Left ventricle myocardium inferior (tissue), 1 donor: ENCODE measurements at regions not wholly inside any gene's neighbourhood (a gene's known extent, or its start where the extent isn't known, plus 50 kb on each side); places are given as distances from the start of the nearest gene placed in this dataset.

Source experiments
- DNase-seq: peaks from one replicate; pipeline ENCODE4 v3.0.0-alpha.2; 2020
- H3K27ac ChIP-seq: fragments of 200-600 bp; replicated peaks from 2 replicates; pipeline ENCODE4 v1.8.0; 2021
- H3K27me3 ChIP-seq: fragments of 200-600 bp; 2 replicates; pipeline ENCODE4 v1.8.0; 2021; ENCODE audit warnings: low read depth
- H3K36me3 ChIP-seq: fragments of 200-600 bp; 2 replicates; pipeline ENCODE4 v1.8.0; 2021
- H3K4me1 ChIP-seq: fragments of 200-600 bp; 2 replicates; pipeline ENCODE4 v1.8.0; 2021
- H3K4me3 ChIP-seq: fragments of 200-600 bp; 2 replicates; pipeline ENCODE4 v1.8.0; 2021; ENCODE audit warnings: mild to moderate bottlenecking, moderate library complexity
- H3K9me3 ChIP-seq: fragments of 200-600 bp; replicated peaks from 2 replicates; pipeline ENCODE4 v1.8.0; 2021
- intact Hi-C: fragments of 100-400 bp; cut with micrococcal nuclease; formaldehyde crosslinking; loops from one replicate; pipeline ENCODE4 v1.11.0; 2022
- TF ChIP-seq, protein P1 (sequence below): fragments of 200-600 bp; IDR thresholded peaks from 2 replicates; pipeline ENCODE4 v1.8.0; 2021; ENCODE audit warnings: antibody characterized with exemption, mild to moderate bottlenecking, borderline replicate concordance
- donor health status: DM: no; HTN: yes; CAD: no; lungs with severe emphysema.

DNA sequence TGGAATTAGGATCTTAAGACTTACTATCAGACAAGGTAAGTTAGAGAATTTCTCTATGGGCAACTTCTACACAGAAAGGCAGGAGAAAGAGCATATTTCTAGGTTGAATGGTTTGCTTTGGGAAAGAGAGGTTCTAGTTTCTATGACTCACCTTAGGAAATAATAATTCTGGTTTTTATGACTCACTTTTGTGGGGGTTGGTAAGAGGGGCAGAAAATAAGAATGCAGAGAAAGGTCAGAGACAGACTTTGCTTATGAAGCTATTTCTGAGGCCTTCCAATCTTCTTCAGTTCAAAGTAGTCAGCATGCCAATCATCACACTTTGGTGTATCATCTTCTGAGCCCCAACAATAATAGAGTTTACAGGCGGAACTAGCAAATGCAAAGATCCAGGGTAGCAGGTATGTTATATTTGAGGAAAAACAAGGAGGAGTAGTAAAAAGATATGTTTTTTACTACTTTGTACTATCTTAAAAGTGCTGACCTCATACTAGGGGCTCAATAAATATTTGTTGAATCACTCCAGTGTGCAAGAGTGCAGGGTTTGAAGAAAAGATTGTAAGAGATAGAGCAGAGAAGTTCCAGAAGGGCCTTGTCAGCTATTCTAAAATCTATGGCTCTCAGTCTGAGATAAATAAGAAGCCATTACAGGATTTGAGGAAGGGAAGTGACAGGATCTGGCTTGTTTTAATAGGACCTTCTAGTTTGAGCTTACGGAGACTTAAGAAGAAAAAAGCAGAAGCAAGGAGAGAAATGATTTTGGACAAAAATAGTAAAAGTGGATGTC lies 56.7 kb upstream of the LRFN5 start:
- no peak for DNase-seq
- no peaks in the 10 kb centered on the region for H3K4me1 ChIP-seq
- no peaks in the 10 kb centered on the region for H3K36me3 ChIP-seq
- H3K27ac ChIP-seq = no peak overlapping the region
- no peaks in the 10 kb centered on the region for H3K9me3 ChIP-seq
- intact Hi-C loops = no loop called here
- H3K4me3 ChIP-seq = no peak overlapping the region
- TF ChIP-seq, protein P1, sequence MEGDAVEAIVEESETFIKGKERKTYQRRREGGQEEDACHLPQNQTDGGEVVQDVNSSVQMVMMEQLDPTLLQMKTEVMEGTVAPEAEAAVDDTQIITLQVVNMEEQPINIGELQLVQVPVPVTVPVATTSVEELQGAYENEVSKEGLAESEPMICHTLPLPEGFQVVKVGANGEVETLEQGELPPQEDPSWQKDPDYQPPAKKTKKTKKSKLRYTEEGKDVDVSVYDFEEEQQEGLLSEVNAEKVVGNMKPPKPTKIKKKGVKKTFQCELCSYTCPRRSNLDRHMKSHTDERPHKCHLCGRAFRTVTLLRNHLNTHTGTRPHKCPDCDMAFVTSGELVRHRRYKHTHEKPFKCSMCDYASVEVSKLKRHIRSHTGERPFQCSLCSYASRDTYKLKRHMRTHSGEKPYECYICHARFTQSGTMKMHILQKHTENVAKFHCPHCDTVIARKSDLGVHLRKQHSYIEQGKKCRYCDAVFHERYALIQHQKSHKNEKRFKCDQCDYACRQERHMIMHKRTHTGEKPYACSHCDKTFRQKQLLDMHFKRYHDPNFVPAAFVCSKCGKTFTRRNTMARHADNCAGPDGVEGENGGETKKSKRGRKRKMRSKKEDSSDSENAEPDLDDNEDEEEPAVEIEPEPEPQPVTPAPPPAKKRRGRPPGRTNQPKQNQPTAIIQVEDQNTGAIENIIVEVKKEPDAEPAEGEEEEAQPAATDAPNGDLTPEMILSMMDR = no peak
- H3K27me3 ChIP-seq = no peaks in the 10 kb centered on the region

DNA sequence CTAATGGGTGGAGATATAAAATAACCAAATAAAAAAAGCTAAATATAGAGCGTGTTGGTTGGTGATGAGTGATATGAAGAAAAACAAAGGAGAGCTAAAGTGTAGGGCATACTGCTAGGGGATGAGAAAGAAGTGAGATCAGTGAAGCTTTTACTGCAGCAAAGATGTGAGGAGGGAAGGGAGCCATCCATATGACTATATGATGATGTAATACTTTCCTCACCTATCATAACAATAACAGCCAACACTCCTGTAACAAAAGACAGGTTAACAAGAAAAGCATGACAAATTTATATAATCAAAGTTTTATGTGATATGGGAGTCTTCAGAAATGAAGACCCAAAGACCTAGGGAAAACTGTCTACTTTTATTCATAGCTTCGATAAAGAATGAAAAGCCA lies 57.4 kb upstream of the LRFN5 start:
- Histone ChIP-seq H3K9me3 (no peaks in the 10 kb centered on the region), H3K4me1 (no peaks in the 10 kb centered on the region), H3K27me3 (no peaks in the 10 kb centered on the region), H3K36me3 (no peaks in the 10 kb centered on the region), H3K27ac (no peak overlapping the region), H3K4me3 (no peak overlapping the region)
- intact Hi-C loops = no loop called here
- TF ChIP-seq, protein P1 = no peak
- DNase-seq = no peak

DNA sequence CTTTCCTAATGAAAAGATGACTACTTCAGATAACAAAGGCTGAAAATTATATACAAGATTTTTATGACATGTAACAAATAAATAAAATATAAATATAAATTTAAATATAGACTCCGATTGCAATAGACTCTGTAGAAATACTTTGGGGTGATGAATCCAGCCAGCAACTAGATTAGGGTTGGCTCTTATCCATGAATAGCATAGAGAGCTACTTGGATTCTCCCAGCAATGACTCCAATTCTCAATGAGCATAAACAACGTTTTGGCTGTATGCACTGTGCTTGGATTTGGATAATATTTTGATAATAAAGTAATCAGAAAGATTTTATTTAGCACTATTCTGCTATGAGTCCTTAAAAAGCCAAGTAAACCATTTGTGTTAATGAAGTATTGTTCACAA lies 58.0 kb upstream of the LRFN5 start:
- Histone ChIP-seq H3K4me3 (no peak overlapping the region), H3K27me3 (no peaks in the 10 kb centered on the region), H3K9me3 (peaks cover 3% of the 10 kb centered on the region), H3K27ac (no peak overlapping the region), H3K4me1 (no peaks in the 10 kb centered on the region), H3K36me3 (no peaks in the 10 kb centered on the region)
- intact Hi-C loops = no loop called here
- TF ChIP-seq, protein P1 = no peak
- DNase-seq = no peak

DNA sequence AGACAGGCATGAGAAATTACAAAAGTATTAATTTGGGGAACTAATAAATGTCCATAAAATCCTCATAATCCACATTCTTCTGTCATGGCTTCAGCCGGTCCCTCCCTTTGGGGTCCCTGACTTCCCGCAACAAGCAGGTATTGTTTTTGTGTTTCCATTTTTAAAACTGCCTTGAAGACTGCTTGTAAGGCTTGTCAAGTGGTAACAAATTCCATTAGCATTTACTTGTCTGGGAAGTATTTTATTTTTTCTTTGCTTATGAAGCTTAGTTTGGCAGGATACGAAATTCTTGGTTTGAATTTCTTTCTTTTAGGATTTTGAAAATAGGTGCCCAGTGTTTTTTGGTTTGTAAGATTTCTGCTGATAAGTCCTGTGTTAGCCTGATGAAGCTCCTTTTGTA lies 65.3 kb upstream of the LRFN5 start:
- Histone ChIP-seq H3K27me3 (no peaks in the 10 kb centered on the region), H3K36me3 (no peaks in the 10 kb centered on the region), H3K27ac (no peak overlapping the region), H3K4me3 (no peak overlapping the region), H3K9me3 (peaks cover 33% of the 10 kb centered on the region), H3K4me1 (no peaks in the 10 kb centered on the region)
- TF ChIP-seq, protein P1 = no peak
- intact Hi-C loops = no loop called here
- no peak for DNase-seq

DNA sequence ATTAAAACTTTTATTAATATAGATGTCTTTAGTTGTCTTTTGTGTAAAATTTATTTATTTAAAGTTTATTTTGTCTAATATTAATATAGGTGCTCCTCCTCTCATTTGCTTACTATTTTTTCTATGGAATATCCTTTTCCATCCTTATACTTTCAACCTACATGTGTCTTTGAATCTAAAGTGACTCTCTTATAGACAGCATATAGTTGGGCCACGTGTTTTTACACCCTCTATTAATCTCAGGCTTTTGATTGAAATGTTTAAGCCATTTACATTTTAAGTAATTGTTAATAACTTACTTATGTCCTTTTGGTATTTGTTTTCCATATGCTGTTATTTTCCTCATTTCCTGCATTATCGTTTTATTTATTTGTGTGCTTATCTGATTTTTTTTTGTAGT lies 74.4 kb upstream of the LRFN5 start:
- DNase-seq = no peak
- intact Hi-C loops = no loop called here
- Histone ChIP-seq H3K27me3 (no peaks in the 10 kb centered on the region), H3K27ac (no peak overlapping the region), H3K4me1 (no peaks in the 10 kb centered on the region), H3K4me3 (no peak overlapping the region), H3K9me3 (peaks cover 40% of the 10 kb centered on the region), H3K36me3 (no peaks in the 10 kb centered on the region)
- TF ChIP-seq, protein P1 = no peak
